ENCODE measurements at regions not wholly inside any gene's neighbourhood (a gene's known extent, or its start where the extent isn't known, plus 50 kb on each side); places are given as distances from the start of the nearest gene placed in this dataset.

DNA sequence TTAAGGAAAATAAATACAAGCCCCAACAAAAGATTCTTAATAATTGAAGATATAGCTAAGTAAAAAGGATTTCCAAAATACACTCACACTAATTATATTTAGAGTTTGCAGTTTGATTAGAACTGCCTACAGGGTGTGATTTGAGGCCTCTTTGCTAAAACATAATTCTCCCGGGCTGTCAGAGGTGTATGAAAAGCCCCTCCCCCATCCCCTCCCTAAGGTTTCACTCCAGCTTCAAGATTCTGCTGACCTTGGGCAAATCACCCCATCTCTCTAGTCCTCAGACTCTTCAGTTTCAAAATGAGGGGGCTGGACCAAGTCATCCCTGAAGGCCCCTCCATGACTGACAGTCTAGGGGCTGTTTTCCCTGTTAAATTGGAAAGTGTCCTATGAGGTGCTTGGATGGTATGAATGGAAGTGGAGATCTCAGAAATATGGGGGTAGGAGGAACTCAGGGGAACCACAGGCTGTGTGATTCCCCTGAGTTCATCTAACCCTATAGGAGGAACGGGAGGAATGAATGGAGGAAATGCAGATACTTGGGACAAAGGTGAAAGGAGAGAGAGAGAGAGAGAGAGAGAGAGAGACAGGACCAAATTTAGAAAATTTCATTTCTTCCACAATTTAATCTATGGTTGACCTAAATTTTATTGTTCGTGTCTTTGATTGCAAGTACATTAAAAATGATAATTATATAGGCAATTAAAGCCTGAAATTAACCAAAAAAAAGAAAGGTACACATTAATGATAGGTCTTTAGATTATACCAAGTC, 107.5 kb downstream of the SPP2 start:
- Histone ChIP-seq H3K18ac (ENCODE audit: insufficient read length, low read depth, low read length) (no peak overlapping the region), H3K4me2 (ENCODE audit: insufficient read depth, insufficient read length, low read length) (no peak overlapping the region), H3K79me2 (ENCODE audit: insufficient read depth, low read length) (no peaks in the 10 kb centered on the region), H3K9ac (ENCODE audit: extremely low read depth, insufficient read length, low read length) (no peak overlapping the region), H3K4ac (ENCODE audit: low read depth, low read length) (no peak overlapping the region), H3T11ph (ENCODE audit: low read length) (no peak overlapping the region), H3K23me2 (ENCODE audit: insufficient read length, low read depth, low read length, poor library complexity, severe bottlenecking) (no peaks in the 10 kb centered on the region), H3K4me1 (ENCODE audit: insufficient read depth, low read length) (no peaks in the 10 kb centered on the region), H4K20me1 (ENCODE audit: control insufficient read depth, insufficient read depth, insufficient read length) (no peaks in the 10 kb centered on the region), H2BK120ac (ENCODE audit: low read depth, low read length, poor library complexity, severe bottlenecking) (no peak overlapping the region), H3K9me3 (ENCODE audit: control insufficient read depth, low read depth, low read length) (no peaks in the 10 kb centered on the region), H3K79me1 (ENCODE audit: insufficient read depth, low read depth, low read length, poor library complexity, severe bottlenecking) (no peaks in the 10 kb centered on the region), H2BK12ac (ENCODE audit: insufficient read length, low read depth, low read length) (no peak overlapping the region), H3K27ac (ENCODE audit: insufficient read length, low read depth, low read length) (no peak overlapping the region), H3K23ac (ENCODE audit: insufficient read length, low read depth, low read length) (no peak overlapping the region), H2AK5ac (ENCODE audit: insufficient read length, low read length) (no peak overlapping the region), H2AFZ (ENCODE audit: low read length) (no peak overlapping the region), H2BK5ac (ENCODE audit: insufficient read length, low read length) (no peak overlapping the region), H3K27me3 (ENCODE audit: insufficient read depth, low read length) (0 out of 2 replicates have a peak, but pooled peaks cover 3% of the 10 kb centered on the region), H4K8ac (replicated peaks; ENCODE audit: insufficient read length, low read depth, low read length) (no peak overlapping the region), H3K14ac (ENCODE audit: insufficient read depth, low read length) (no peak overlapping the region), H3K56ac (ENCODE audit: insufficient read length, low read depth, low read length) (no peak overlapping the region), H4K5ac (ENCODE audit: insufficient read length, low read depth, low read length) (no peak overlapping the region), H2BK20ac (ENCODE audit: low read depth, low read length, poor library complexity, severe bottlenecking) (no peak overlapping the region), H4K91ac (ENCODE audit: insufficient read length, low read depth, low read length) (no peak overlapping the region), H2BK15ac (ENCODE audit: low read depth, low read length) (no peak overlapping the region)
- no CpG with 5 or more reads among the region's 3 CpGs for WGBS (ENCODE audit: extremely low coverage, insufficient read length, low lambda C conversion rate)
- H3K36me3 Mint-ChIP-seq (ENCODE audit: insufficient read depth in 1 of 3, low read depth in 3 of 3): peaks cover 6 to 7% (median 6%) of the 10 kb centered on the region in 3 experiments
- no peaks in the 10 kb centered on the region; the same call in 1 of the 2 replicates for H3K27me3 Mint-ChIP-seq (ENCODE audit: low read depth)
- peaks cover 6 to 7% of the 10 kb centered on the region in 2 experiments for H3K9me3 Mint-ChIP-seq
- no peak for DNase-seq
- H3K4me3 Mint-ChIP-seq: no peak overlapping the region
- no peak overlapping the region; a peak in 1 of 7 replicates for H3K27ac Mint-ChIP-seq
- TF ChIP-seq, protein P1, sequence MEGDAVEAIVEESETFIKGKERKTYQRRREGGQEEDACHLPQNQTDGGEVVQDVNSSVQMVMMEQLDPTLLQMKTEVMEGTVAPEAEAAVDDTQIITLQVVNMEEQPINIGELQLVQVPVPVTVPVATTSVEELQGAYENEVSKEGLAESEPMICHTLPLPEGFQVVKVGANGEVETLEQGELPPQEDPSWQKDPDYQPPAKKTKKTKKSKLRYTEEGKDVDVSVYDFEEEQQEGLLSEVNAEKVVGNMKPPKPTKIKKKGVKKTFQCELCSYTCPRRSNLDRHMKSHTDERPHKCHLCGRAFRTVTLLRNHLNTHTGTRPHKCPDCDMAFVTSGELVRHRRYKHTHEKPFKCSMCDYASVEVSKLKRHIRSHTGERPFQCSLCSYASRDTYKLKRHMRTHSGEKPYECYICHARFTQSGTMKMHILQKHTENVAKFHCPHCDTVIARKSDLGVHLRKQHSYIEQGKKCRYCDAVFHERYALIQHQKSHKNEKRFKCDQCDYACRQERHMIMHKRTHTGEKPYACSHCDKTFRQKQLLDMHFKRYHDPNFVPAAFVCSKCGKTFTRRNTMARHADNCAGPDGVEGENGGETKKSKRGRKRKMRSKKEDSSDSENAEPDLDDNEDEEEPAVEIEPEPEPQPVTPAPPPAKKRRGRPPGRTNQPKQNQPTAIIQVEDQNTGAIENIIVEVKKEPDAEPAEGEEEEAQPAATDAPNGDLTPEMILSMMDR (conservative IDR thresholded peaks at IDR 0.05): no peak
- H3K4me1 Mint-ChIP-seq: peaks cover 14% of the 10 kb centered on the region in 2 experiments

All from H9 (cell line).